Spleen (tissue), 7 donors: ENCODE measurements at regions not wholly inside any gene's neighbourhood (a gene's known extent, or its start where the extent isn't known, plus 50 kb on each side); places are given as distances from the start of the nearest gene placed in this dataset.

Source experiments
- CTCF ChIP-seq, 11 experiments: fragments of 200-600 bp in 7 of 11; fragments of 450-650 bp in 4 of 11; sonication (generic) in 4 of 11; IDR thresholded peaks in 8 of 11; conservative IDR thresholded peaks in 3 of 11; 1 replicate in 7 of 11; 2 replicates in 4 of 11; pipeline versions ENCODE4 v1.4.0 to v1.8.0; 2016 to 2021; ENCODE audit warnings: antibody characterized with exemption in 11 of 11, inconsistent platforms in 4 of 11, mild to moderate bottlenecking in 1 of 11
- POLR2A ChIP-seq, 3 donors: fragments of 450-650 bp; IDR thresholded peaks; one replicate each; pipeline ENCODE4 v1.5.1; 2017; ENCODE audit warnings: antibody characterized with exemption in 3 of 3, mild to moderate bottlenecking in 1 of 3
- POLR2AphosphoS5 ChIP-seq, 3 donors: sonication (generic); formaldehyde crosslinking; IDR thresholded peaks; one replicate each; pipeline ENCODE4 v1.5.1; 2017; ENCODE audit warnings: antibody characterized with exemption in 3 of 3
- donor health status: DM: no; HTN: no; CAD: no; lungs with moderate emphysema.
- donor health status: DM: no; HTN: no; CAD: no.
- donor health status: DM: no; HTN: no; CAD: no.

GRCh38 chr3:162769564-162769963 is 1273.0 kb downstream of the OTOL1 start:
- TF ChIP-seq CTCF (IDR thresholded peaks at IDR 0.05 in 8 of 11, conservative IDR thresholded peaks at IDR 0.05 in 3 of 11) (no peak), POLR2AphosphoS5 (IDR thresholded peaks at IDR 0.05) (no peak), POLR2A (IDR thresholded peaks at IDR 0.05) (no peak)
